Subcutaneous abdominal adipose tissue (tissue), 5 donors: ENCODE measurements at regions not wholly inside any gene's neighbourhood (a gene's known extent, or its start where the extent isn't known, plus 50 kb on each side); places are given as distances from the start of the nearest gene placed in this dataset.

Source experiments
- H3K27ac ChIP-seq: one replicate; pipeline ENCODE4 v1.7.0; 2013; ENCODE audit warnings: low read depth, mild to moderate bottlenecking, inconsistent platforms, low read length, moderate library complexity
- H3K27me3 ChIP-seq, 5 donors: one replicate each; pipeline ENCODE4 v1.7.0; 2013; ENCODE audit warnings: low read length in 5 of 5, inconsistent platforms in 1 of 5; ENCODE audit not compliant: control insufficient read depth in 5 of 5, insufficient read depth in 4 of 5
- H3K36me3 ChIP-seq, 5 donors: one replicate each; pipeline ENCODE4 v1.7.0; 2013; ENCODE audit warnings: low read length in 5 of 5; ENCODE audit not compliant: control insufficient read depth in 5 of 5, insufficient read depth in 5 of 5
- H3K4me1 ChIP-seq, 5 donors: one replicate each; pipeline ENCODE4 v1.7.0; 2013; ENCODE audit warnings: low read length in 5 of 5, mild to moderate bottlenecking in 3 of 5, moderate library complexity in 1 of 5; ENCODE audit not compliant: control insufficient read depth in 5 of 5, insufficient read depth in 5 of 5
- H3K4me3 ChIP-seq, 5 donors: one replicate each; pipeline ENCODE4 v1.7.0; 2013; ENCODE audit warnings: low read length in 5 of 5, low read depth in 1 of 5
- H3K9ac ChIP-seq, 5 donors: one replicate each; pipeline ENCODE4 v1.7.0; 2013; ENCODE audit warnings: low read length in 5 of 5, mild to moderate bottlenecking in 4 of 5, moderate library complexity in 3 of 5
- H3K9me3 ChIP-seq, 5 donors: one replicate each; pipeline ENCODE4 v1.7.0; 2013; ENCODE audit warnings: low read length in 5 of 5; ENCODE audit not compliant: control insufficient read depth in 5 of 5
- donor health status: healthy.
- donor health status: healthy.
- donor health status: healthy.
- donor health status: healthy.
- donor health status: healthy.

DNA sequence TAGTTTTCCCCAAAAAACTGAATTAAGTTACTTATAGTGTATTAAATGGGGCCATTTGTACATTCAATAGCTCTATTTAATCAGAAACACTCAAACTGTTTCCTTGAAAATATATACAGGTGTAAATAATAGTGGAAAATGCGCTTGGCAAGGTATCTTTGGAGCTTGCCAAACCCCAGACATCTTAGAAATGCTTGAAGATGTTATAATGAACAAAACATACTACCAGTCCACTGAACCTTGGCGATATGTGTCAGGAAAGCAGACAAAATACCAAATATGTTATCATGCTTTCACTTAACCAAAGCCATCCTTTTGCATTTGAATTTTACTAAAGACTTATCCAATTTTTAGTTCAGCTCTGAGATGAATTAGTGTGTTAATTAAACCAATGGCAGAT is 352.7 kb upstream of the SEMA3A start:
- Histone ChIP-seq H3K36me3 (no peaks in the 10 kb centered on the region), H3K4me1 (peaks cover 0 to 12% (median 8%) of the 10 kb centered on the region in 5 donors), H3K4me3 (no peak overlapping the region), H3K27ac (no peak overlapping the region), H3K27me3 (no peaks in the 10 kb centered on the region), H3K9me3 (no peaks in the 10 kb centered on the region), H3K9ac (no peak overlapping the region)

DNA sequence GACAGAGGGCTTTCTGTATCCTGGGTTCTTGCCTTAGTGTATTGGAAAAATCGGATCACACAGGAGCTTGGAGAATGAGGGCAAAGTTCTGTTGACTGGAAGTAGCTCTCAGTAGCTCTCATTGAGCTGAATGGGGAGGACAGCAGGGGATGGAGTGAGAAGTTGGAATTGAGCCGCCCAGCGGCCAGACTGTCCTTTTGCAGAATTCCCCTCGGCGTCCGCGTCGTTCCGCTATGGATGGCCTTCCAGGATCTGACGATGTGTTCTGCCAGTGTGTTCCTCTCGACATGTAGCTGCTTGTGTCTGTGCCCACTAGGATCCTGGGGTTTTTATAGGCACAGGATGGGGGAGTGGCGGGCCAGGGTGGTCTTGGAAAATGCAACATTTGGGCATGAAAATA is 351.8 kb upstream of the SEMA3A start:
- no peak overlapping the region for H3K27ac ChIP-seq
- no peaks in the 10 kb centered on the region for H3K9me3 ChIP-seq
- H3K4me3 ChIP-seq: no peak overlapping the region
- H3K4me1 ChIP-seq: peaks cover 0 to 12% (median 8%) of the 10 kb centered on the region in 5 donors
- H3K27me3 ChIP-seq: no peaks in the 10 kb centered on the region
- H3K36me3 ChIP-seq: no peaks in the 10 kb centered on the region
- H3K9ac ChIP-seq: no peak overlapping the region

DNA sequence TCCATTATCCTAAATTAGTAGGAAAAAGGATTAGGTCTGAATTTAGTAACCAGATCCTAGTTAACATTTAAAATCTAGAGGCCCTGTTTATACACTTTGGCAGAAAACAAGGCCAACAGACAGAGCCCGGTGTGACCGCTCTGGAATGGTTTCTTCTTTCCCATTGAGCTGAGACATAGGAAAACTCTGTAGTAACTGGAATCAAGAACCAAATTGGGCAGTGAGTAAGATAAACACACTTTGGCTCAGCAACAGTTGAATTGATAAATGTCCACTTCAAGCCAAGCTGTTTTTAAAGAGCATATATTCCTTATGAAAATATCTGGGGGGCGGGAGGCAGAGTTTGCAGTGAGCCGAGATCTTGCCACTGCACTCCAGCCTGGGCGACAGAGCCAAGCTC is 343.7 kb upstream of the SEMA3A start:
- Histone ChIP-seq H3K4me1 (no peaks in the 10 kb centered on the region), H3K27me3 (no peaks in the 10 kb centered on the region), H3K9me3 (no peaks in the 10 kb centered on the region), H3K9ac (no peak overlapping the region), H3K27ac (no peak overlapping the region), H3K36me3 (no peaks in the 10 kb centered on the region), H3K4me3 (no peak overlapping the region)

DNA sequence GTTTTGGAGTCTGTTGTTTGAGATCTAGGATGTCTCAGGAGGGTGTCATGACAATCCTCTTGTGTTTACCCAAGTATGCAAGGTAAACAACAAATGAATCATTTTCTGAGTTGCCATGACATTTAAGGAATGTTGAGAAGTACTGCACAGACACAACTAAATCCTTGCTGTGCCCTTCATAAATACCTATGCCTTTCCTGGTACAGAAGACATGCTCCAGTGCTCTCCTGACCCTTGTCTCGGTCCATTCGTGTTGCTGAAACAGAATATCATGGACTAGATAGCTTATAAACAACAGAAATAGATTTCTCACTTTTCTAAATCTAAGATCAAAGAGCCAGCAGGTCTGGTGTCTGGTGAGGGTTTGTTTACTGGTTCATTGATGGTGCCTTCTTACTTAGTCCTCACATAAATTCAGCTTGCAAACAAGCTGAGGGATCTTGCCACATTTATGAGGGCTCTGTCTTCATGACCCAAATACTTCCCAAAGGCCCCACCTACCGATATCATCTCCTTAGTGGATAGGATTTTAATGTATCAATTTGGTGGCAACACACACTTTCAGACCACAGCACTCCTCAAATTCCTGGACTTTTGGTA is 341.8 kb upstream of the SEMA3A start:
- Histone ChIP-seq H3K9ac (no peak overlapping the region), H3K36me3 (no peaks in the 10 kb centered on the region), H3K9me3 (no peaks in the 10 kb centered on the region), H3K4me3 (no peak overlapping the region), H3K27ac (no peak overlapping the region), H3K4me1 (no peaks in the 10 kb centered on the region), H3K27me3 (no peaks in the 10 kb centered on the region)

DNA sequence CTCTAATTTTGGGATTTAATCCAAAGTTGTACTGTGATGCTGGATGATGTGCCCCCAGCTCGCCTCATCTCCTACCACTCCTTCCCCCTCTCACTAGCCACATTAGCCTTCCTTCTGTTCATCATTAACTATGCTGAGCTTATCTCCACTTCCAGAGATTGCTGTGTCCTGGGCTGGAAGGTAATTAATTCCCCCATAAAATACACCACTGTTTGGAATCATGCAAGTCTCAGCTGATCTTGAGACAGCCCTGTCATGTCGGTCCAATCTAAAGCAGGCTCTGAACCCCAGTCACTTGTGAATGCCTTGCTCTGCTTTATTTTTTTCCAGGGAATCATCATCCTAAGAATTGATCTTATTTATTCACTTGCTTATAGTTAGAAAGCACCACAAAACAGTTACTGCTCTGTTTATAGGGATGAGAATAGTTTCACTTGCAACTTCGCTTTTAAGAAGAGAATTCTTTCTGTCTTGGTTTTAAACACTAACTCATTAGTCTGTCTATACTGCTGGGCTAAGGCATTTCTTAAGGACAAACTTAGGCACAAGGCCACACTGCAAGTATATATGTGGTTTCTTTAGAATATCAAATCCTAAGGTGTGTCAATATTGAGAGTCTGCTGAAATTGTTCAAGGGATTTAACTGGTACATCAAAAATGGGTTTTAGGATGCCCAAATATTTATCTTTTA is 341.1 kb upstream of the SEMA3A start:
- Histone ChIP-seq H3K9me3 (no peaks in the 10 kb centered on the region), H3K36me3 (no peaks in the 10 kb centered on the region), H3K4me1 (no peaks in the 10 kb centered on the region), H3K27me3 (no peaks in the 10 kb centered on the region), H3K27ac (no peak overlapping the region), H3K4me3 (no peak overlapping the region), H3K9ac (no peak overlapping the region)

DNA sequence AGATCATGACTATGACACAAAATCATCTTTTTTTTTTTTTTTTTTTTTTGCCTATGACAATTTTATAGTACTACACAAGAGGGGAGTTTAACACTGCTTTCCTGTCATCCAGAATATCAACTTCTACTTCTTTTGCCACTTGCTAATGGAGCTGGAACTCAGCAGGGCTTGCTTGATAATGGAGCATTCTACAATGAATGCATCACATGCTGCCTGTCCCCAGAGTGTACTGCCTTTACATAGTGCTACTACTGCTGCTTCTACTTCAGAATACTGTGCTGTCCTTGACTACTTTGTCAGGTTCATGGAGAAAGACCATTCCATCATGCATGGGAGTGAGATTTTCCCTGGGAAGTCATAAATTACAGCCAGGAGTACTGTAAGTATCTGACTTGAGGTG is 338.6 kb upstream of the SEMA3A start:
- H3K4me1 ChIP-seq: no peaks in the 10 kb centered on the region
- no peak overlapping the region for H3K9ac ChIP-seq
- no peaks in the 10 kb centered on the region for H3K27me3 ChIP-seq
- H3K4me3 ChIP-seq: no peak overlapping the region
- H3K27ac ChIP-seq: no peak overlapping the region
- H3K36me3 ChIP-seq: no peaks in the 10 kb centered on the region
- no peaks in the 10 kb centered on the region for H3K9me3 ChIP-seq

DNA sequence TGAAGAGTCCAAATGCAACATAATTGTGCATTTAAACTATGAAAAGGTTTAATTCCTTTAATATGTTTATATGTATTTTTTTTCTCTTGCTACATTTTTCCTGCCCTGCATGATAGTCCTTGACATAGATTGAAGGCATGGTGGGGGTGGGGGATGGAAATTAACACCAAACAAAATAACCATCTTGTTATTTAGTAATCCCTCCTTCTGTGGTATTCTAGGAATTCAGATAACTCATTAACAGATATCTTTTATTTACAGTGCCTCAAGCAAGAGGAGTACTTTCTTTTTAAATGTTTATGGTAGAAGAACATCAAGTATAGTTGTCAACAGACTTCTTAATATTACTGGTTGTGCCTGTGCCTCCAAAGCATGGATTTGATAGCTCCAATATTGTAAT is 337.6 kb upstream of the SEMA3A start:
- Histone ChIP-seq H3K27ac (no peak overlapping the region), H3K36me3 (no peaks in the 10 kb centered on the region), H3K4me1 (no peaks in the 10 kb centered on the region), H3K9ac (no peak overlapping the region), H3K9me3 (no peaks in the 10 kb centered on the region), H3K27me3 (no peaks in the 10 kb centered on the region), H3K4me3 (no peak overlapping the region)

DNA sequence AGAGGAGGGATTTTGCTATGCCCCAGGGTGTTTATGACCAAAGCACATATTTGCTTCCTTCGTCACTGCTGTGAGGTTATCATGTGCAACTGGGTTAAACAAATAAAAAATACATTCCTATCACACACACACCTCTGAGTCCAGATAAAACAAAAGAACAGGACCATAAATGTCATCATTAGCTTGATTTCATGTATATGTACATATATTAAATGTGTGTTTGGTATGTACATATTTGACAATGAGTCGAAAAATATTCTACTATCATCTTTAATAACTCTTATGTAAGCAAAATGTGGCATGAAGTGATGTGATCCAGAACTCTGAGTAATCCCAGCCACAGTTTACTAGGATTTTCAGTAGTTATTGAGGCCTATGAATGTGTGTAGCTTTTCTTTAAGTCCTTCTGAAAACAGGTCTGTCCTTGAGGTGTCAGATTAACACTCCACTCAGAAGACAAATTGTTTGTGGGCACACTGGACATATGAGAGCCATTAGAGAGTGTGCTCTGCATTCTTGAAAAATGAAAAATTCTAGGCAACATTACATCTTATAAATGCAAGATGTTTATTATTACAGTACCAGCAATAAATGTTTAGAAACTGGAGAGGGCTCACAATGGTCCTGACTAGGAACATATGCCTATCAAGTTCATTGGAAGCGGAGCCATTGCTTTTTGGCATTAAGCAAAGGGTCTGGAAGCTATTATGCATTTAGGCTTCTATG is 335.1 kb upstream of the SEMA3A start:
- Histone ChIP-seq H3K27ac (no peak overlapping the region), H3K36me3 (no peaks in the 10 kb centered on the region), H3K9ac (no peak overlapping the region), H3K9me3 (no peaks in the 10 kb centered on the region), H3K4me3 (no peak overlapping the region), H3K4me1 (peaks cover 0 to 5% (median 0%) of the 10 kb centered on the region in 5 donors), H3K27me3 (no peaks in the 10 kb centered on the region)

DNA sequence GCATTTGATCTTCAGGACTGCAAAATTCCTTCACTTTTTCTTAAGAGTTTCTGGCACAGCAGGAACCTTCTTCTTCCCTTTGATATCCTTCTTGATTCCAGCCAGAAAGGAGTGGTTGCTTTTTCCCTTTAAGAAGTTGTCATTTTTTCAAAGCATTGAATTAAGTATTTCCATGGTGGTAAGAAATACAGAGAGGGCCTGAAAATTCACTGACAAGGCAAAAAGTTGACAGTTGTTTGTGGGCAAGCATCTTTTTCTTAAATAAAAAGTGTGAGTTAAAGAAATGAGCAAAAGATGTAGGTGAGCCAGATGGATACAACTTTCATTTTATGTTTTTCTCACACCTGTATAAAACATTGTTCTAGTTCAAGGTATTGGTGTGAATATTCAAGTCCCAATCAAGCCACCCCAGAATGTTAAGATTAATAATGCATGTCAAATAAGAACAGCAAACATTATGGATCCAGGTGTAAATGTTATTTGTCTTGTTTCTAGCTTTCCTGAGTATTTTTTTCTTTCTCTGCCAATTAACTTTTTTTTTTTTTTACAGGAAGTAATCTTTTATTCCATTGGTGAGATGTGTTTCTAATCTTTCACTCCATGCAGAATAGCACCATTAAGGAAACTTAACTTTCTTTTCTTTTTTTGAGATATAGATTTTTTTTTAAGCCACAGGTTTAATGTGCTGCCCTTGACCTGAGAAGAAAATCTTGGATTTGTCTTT is 334.3 kb upstream of the SEMA3A start:
- H3K4me3 ChIP-seq: no peak overlapping the region
- no peaks in the 10 kb centered on the region for H3K9me3 ChIP-seq
- H3K36me3 ChIP-seq: no peaks in the 10 kb centered on the region
- no peaks in the 10 kb centered on the region for H3K27me3 ChIP-seq
- H3K4me1 ChIP-seq: peaks cover 0 to 7% (median 0%) of the 10 kb centered on the region in 5 donors
- no peak overlapping the region for H3K9ac ChIP-seq
- H3K27ac ChIP-seq: no peak overlapping the region
